Tibial nerve (tissue), 4 donors: ENCODE measurements at regions not wholly inside any gene's neighbourhood (a gene's known extent, or its start where the extent isn't known, plus 50 kb on each side); places are given as distances from the start of the nearest gene placed in this dataset.

Experiments used
- DNase-seq, 2 donors: peaks; one replicate each; pipeline ENCODE4 v3.0.0-alpha.2; 2019; ENCODE audit warnings: low spot score in 2 of 2
- H3K27ac ChIP-seq, 4 donors: fragments of 200-600 bp; sonication (generic) in 3 of 4; one replicate each; pipeline ENCODE4 v1.5.1; 2017 to 2019; ENCODE audit warnings: mild to moderate bottlenecking in 1 of 4
- H3K27me3 ChIP-seq, 2 donors: fragments of 200-600 bp; sonication (generic) in 1 of 2; one replicate each; pipeline versions ENCODE4 v1.5.1 to v1.6.0; 2017 to 2019
- H3K36me3 ChIP-seq, 3 donors: fragments of 200-600 bp; sonication (generic); one replicate each; pipeline ENCODE4 v1.5.1; 2018 to 2019
- H3K4me1 ChIP-seq, 4 donors: fragments of 200-600 bp; sonication (generic) in 3 of 4; one replicate each; pipeline ENCODE4 v1.5.1; 2017 to 2019
- H3K4me3 ChIP-seq, 4 donors: fragments of 200-600 bp; sonication (generic) in 3 of 4; one replicate each; pipeline ENCODE4 v1.5.1; 2017 to 2019; ENCODE audit warnings: mild to moderate bottlenecking in 1 of 4, moderate library complexity in 1 of 4
- H3K9me3 ChIP-seq, 4 donors: fragments of 200-600 bp; sonication (generic) in 3 of 4; one replicate each; pipeline ENCODE4 v1.5.1; 2017 to 2019
- EP300 ChIP-seq, 2 donors: sonication (generic); formaldehyde crosslinking; IDR thresholded peaks; one replicate each; pipeline ENCODE4 v1.6.1; 2017; ENCODE audit warnings: antibody characterized with exemption in 2 of 2, mild to moderate bottlenecking in 1 of 2
- POLR2A ChIP-seq, 2 donors: fragments of 450-650 bp; IDR thresholded peaks; one replicate each; pipeline ENCODE4 v1.6.1; 2017; ENCODE audit warnings: antibody characterized with exemption in 2 of 2, mild to moderate bottlenecking in 2 of 2, moderate library complexity in 2 of 2
- WGBS, 2 donors: methylation state at CpG; one replicate each; pipeline ENCODE4 v1.1.5; 2018; 5-methylcytosine and 5-hydroxymethylcytosine counted together
- TF ChIP-seq, protein P1 (sequence below), 5 experiments: fragments of 200-600 bp in 3 of 5; fragments of 450-650 bp in 2 of 5; sonication (generic) in 3 of 5; IDR thresholded peaks; one replicate each; pipeline ENCODE4 v1.5.1; 2016 to 2019; ENCODE audit warnings: antibody characterized with exemption in 5 of 5, mild to moderate bottlenecking in 3 of 5, moderate library complexity in 2 of 5

- Histone ChIP-seq H3K4me3 (no peak overlapping the region), H3K4me1 (no peaks in the 10 kb centered on the region), H3K27ac (no peak overlapping the region), H3K27me3 (no peaks in the 10 kb centered on the region), H3K36me3 (no peaks in the 10 kb centered on the region), H3K9me3 (no peaks in the 10 kb centered on the region)
- TF ChIP-seq POLR2A (IDR thresholded peaks at IDR 0.05): no peak
- TF ChIP-seq, protein P1, sequence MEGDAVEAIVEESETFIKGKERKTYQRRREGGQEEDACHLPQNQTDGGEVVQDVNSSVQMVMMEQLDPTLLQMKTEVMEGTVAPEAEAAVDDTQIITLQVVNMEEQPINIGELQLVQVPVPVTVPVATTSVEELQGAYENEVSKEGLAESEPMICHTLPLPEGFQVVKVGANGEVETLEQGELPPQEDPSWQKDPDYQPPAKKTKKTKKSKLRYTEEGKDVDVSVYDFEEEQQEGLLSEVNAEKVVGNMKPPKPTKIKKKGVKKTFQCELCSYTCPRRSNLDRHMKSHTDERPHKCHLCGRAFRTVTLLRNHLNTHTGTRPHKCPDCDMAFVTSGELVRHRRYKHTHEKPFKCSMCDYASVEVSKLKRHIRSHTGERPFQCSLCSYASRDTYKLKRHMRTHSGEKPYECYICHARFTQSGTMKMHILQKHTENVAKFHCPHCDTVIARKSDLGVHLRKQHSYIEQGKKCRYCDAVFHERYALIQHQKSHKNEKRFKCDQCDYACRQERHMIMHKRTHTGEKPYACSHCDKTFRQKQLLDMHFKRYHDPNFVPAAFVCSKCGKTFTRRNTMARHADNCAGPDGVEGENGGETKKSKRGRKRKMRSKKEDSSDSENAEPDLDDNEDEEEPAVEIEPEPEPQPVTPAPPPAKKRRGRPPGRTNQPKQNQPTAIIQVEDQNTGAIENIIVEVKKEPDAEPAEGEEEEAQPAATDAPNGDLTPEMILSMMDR (IDR thresholded peaks at IDR 0.05): no peak
- TF ChIP-seq EP300 (IDR thresholded peaks at IDR 0.05): no peak
- 80 to 91% methylated on average over 2 of the region's 2 CpGs for WGBS, 2 donors
- DNase-seq: no peak
Observed at GRCh38 chr13:38528986-38529385, 157.9 kb upstream of the FREM2 start.

DNA sequence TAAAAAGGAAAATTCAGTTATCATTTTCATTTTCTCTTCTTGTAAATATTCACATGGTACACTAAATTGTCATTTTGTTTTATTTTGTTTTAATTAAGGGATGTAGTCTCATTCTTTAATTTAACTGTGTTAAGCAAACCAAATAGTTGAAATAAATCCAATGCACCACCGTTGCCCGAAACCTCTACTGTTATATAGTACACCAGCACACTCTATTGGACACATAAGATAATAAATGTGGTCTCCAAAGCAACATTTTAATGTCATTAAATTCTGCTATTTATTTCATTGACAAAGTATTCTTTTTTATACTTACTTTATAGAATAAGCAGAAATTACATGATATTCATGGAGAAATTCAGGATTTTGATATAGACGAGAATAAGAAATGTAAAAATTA lies 156.4 kb upstream of the FREM2 start:
- 45 to 49% methylated on average over 3 of the region's 3 CpGs for WGBS, 2 donors
- Histone ChIP-seq H3K36me3 (no peaks in the 10 kb centered on the region), H3K27ac (no peak overlapping the region), H3K4me1 (no peaks in the 10 kb centered on the region), H3K9me3 (no peaks in the 10 kb centered on the region), H3K4me3 (no peak overlapping the region), H3K27me3 (no peaks in the 10 kb centered on the region)
- no peak for DNase-seq
- no peak for TF ChIP-seq POLR2A (IDR thresholded peaks at IDR 0.05)
- TF ChIP-seq, protein P1 (IDR thresholded peaks at IDR 0.05): peak in 3 of 5 experiments; percentile 18 to 42 (median 30)

DNA sequence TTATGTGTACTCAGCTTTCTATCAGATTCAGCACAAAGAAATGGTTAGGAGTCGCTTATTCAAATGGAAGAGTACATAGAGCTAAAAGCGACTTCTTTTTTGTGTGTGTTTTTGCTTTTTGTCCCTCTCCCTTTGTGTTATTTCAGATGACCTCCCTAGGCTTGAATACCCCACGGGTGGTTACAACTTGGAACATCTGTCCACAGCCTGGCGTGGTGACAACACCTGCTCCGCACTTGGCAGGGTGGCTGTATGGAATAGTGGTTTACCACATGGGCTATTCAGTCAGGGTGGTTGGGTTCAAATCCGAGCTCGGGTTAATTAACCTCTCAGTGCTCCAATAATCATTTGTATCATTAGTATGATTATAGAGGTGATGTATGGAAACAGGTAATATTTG lies 151.6 kb upstream of the FREM2 start:
- 89% methylated on average over 7 of the region's 7 CpGs for WGBS, 2 donors
- no peaks in the 10 kb centered on the region for H3K4me1 ChIP-seq
- TF ChIP-seq, protein P1 (IDR thresholded peaks at IDR 0.05): no peak
- no peak for TF ChIP-seq EP300 (IDR thresholded peaks at IDR 0.05)
- no peak for TF ChIP-seq POLR2A (IDR thresholded peaks at IDR 0.05)
- H3K9me3 ChIP-seq: no peaks in the 10 kb centered on the region
- no peaks in the 10 kb centered on the region for H3K27me3 ChIP-seq
- H3K36me3 ChIP-seq: no peaks in the 10 kb centered on the region
- no peak overlapping the region for H3K4me3 ChIP-seq
- no peak overlapping the region for H3K27ac ChIP-seq
- no peak for DNase-seq

DNA sequence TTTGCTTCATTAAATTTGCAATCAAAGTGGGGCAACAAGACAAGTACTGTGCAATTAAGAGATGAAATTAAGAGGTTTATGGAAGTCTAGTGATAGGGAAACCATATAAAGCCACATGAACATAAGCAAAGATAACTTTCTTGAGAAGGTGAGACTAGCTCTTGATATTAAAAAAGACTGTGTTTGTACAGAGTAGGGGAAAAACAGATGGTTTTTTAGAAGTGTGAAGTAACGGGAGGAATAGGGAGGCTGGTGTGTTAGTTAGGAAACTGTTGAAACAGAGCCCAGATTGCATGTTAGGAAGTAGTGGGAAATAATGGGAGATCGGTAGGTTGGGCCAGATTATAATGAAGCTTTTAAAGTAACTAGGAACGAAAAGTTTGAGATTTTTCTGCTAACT lies 149.8 kb upstream of the FREM2 start:
- Histone ChIP-seq H3K4me1 (no peaks in the 10 kb centered on the region), H3K27ac (no peak overlapping the region), H3K4me3 (no peak overlapping the region), H3K36me3 (no peaks in the 10 kb centered on the region), H3K27me3 (no peaks in the 10 kb centered on the region), H3K9me3 (no peaks in the 10 kb centered on the region)
- DNase-seq: no peak
- 33 to 49% methylated on average over 3 of the region's 3 CpGs for WGBS, 2 donors
- TF ChIP-seq POLR2A (IDR thresholded peaks at IDR 0.05): no peak
- TF ChIP-seq, protein P1 (IDR thresholded peaks at IDR 0.05): no peak

GRCh38 chr13:38538422-38538821 lies 148.5 kb upstream of the FREM2 start:
- Histone ChIP-seq H3K4me1 (no peaks in the 10 kb centered on the region), H3K36me3 (no peaks in the 10 kb centered on the region), H3K27me3 (no peaks in the 10 kb centered on the region), H3K9me3 (no peaks in the 10 kb centered on the region), H3K4me3 (no peak overlapping the region), H3K27ac (no peak overlapping the region)
- TF ChIP-seq, protein P1 (IDR thresholded peaks at IDR 0.05): no peak
- TF ChIP-seq EP300 (IDR thresholded peaks at IDR 0.05) (no peak), POLR2A (IDR thresholded peaks at IDR 0.05) (no peak)
- no peak for DNase-seq
- 48 to 57% methylated on average over 4 of the region's 4 CpGs for WGBS, 2 donors
